Coronary artery (tissue), 2 donors: ENCODE measurements at regions not wholly inside any gene's neighbourhood (a gene's known extent, or its start where the extent isn't known, plus 50 kb on each side); places are given as distances from the start of the nearest gene placed in this dataset.
"Not testable (repeated sequence)": the region's sequence is repeated elsewhere in the genome, so short reads cannot be mapped to it uniquely, and the experiment has no call there.

ENCODE experiments used
- DNase-seq: peaks from one replicate; pipeline ENCODE4 v3.0.0-alpha.2; 2017; ENCODE audit warnings: low spot score
- H3K27ac ChIP-seq, 2 donors: fragments of 200-600 bp; sonication (generic); one replicate each; pipeline ENCODE4 v1.5.1; 2016 to 2019
- H3K4me3 ChIP-seq: fragments of 200-600 bp; sonication (generic); 2 replicates; pipeline ENCODE4 v1.5.1; 2016; ENCODE audit warnings: mild to moderate bottlenecking, moderate library complexity
- CTCF ChIP-seq: fragments of 200-600 bp; sonication (generic); IDR thresholded peaks from one replicate; pipeline ENCODE4 v1.5.1; 2019; ENCODE audit warnings: antibody characterized with exemption

GRCh38 chr2:90207454-90208058, 1516.1 kb downstream of the RPIA start:
- Histone ChIP-seq H3K4me3 (no peak overlapping the region), H3K27ac (no peak overlapping the region)
- no peak for TF ChIP-seq CTCF
- DNase-seq: no peak

GRCh38 chr2:90209009-90209408, 1517.5 kb downstream of the RPIA start:
- Histone ChIP-seq H3K4me3 (no peak overlapping the region), H3K27ac (no peak overlapping the region)
- DNase-seq: no peak
- no peak for TF ChIP-seq CTCF

- Histone ChIP-seq H3K4me3 (no peak overlapping the region), H3K27ac (no peak overlapping the region)
- no peak for DNase-seq
- TF ChIP-seq CTCF: no peak
Measured at GRCh38 chr2:90209806-90210205, 1518.3 kb downstream of the RPIA start.

DNA sequence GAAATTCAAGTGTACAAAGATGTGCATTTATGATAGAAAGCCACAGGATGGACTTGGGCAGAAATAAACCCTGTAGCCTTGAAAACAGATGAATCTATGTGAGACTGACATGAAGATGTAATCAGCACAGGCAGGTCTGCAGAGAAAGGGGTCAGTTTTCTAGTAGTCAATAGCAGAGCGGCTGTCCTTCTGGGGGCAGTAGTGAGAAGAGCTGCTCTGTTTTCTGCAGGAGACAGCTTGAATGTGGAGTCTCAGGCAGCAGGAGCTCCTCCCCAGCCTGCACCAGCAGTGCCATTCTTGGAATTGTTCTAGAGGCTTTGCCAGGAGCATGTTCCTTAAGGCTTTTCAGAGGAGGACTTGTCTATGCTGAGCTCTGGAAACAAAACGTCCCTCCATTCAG, 1524.4 kb downstream of the RPIA start:
- not testable (repeated sequence) for H3K27ac ChIP-seq, H3K4me3 ChIP-seq, DNase-seq

GRCh38 chr2:90216801-90217200, 1525.3 kb downstream of the RPIA start:
- H3K4me3 ChIP-seq, H3K27ac ChIP-seq, DNase-seq: not testable (repeated sequence)

DNA sequence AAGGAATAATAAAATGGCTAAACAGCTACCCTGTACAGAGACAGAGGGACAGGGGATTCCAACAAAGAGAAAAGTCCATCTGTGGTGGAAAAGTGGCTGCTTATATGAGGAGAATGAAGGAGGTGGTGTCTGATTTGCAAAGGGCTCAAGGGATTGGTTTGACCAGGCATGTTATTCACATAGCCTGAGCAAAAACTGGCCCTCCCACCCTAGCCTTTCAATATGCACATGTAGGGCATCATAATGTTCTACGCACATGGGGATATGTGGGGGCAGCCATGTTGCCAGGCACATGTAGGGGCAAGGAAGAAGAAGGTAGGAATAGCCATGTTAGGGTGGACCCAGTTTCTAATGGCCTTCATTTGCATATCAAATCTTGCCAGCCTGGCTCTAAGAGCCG, 1527.1 kb downstream of the RPIA start:
- not testable (repeated sequence) for DNase-seq, H3K4me3 ChIP-seq, H3K27ac ChIP-seq

DNA sequence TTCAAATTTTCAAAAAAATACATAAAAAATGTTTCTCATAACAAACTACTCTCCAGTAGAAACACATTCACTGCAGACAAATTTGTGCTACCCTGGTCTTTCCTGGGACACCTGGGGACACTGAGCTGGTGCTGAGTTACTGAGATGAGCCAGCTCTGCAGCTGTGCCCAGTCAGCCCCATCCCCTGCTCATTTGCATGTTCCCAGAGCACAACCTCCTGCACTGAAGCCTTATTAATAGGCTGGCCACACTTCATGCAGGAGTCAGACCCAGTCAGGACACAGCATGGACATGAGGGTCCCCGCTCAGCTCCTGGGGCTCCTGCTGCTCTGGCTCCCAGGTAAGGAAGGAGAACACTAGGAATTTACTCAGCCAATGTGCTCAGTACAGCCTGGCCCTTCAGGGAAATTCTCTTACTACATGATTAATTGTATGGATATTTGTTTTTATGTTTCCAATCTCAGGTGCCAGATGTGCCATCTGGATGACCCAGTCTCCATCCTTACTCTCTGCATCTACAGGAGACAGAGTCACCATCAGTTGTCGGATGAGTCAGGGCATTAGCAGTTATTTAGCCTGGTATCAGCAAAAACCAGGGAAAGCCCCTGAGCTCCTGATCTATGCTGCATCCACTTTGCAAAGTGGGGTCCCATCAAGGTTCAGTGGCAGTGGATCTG, 1529.3 kb downstream of the RPIA start:
- not testable (repeated sequence) for DNase-seq, H3K27ac ChIP-seq, H3K4me3 ChIP-seq

DNA sequence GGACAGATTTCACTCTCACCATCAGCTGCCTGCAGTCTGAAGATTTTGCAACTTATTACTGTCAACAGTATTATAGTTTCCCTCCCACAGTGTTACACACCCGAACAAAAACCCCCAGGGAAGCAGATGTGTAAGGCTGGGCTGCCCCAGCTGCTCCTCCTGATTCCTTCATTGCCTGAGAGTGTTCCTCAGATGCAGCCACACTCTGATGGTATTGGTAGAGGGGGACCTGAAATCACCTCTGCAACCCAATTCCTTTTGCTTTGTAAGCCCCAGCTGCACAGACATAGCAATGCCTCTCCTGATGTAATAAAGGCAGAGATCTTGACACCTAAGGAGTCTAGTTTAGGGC, 1529.8 kb downstream of the RPIA start:
- Histone ChIP-seq H3K4me3 (no peak overlapping the region), H3K27ac (no peak overlapping the region)
- no peak for TF ChIP-seq CTCF
- DNase-seq: no peak

- H3K27ac ChIP-seq, DNase-seq, H3K4me3 ChIP-seq: not testable (repeated sequence)
Measured at GRCh38 chr2:90224767-90225166, 1533.3 kb downstream of the RPIA start.

DNA sequence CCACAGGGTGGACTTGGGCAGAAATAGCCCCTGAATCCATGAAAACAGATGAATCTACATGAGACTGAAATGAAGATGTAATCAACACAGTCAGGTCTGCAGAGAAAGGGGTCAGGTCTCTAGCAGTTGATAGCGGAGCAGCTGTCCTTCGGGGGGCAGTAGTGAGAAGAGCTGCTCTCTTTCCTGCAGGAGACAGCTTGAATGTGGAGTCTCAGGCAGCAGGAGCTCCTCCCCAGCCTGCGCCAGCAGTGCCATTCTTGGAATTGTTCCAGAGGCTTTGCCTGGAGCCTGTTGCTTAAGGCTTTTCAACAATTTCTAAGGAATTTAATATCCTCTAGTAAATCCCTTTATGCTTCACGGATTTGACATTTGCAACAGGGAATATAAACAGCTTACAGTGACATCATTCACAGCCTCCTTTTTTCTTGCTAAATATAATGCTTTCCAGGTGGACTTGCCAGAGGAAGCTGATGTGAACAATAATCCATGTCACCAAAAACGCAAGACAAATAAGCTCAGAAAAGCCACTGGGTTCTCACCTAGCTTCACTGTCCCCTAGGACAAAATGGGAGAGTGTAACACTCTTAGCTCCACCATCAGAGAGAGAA, 1535.1 kb downstream of the RPIA start:
- not testable (repeated sequence) for DNase-seq, H3K4me3 ChIP-seq, H3K27ac ChIP-seq

DNA sequence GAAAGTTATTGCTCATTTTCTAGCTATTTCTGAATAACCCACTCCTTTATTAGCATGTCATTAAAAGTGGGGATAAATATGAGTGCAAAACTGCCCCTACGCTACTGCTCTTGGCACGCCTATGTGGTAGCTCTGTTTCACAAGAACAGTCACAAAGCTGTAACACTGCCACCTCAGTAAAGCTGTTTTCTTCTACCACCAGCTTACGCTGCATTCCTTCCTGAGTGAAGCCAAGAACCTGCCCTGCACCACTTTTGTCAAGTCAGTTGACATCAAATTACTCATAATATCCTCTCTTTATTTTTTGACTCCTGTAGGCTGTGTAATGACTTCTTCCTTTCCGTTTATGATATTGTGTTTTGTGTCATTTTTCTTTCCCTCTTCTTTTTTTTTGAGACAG, 1539.7 kb downstream of the RPIA start:
- H3K4me3 ChIP-seq, H3K27ac ChIP-seq, DNase-seq: not testable (repeated sequence)

DNA sequence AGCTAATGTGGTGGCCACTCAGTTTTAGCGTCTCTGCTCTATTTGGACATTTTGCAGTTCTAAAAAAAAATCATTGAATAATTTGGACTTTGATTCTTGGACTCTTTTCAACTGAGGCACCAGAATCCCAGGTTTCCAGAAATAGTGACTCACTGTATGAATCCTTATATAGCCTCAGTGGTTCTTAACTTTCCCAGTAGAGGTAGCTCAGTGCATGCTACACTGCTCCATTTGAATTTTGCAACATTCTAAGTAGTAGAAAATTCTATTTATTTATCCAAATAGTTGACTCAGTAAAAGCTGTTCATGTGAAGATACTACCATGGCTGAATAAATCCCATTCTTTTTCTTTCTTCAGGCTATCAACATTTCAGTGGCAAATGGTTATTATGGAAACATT, 1544.0 kb downstream of the RPIA start:
- not testable (repeated sequence) for H3K4me3 ChIP-seq, DNase-seq, H3K27ac ChIP-seq
